OCI-LY7 (cell line): ENCODE measurements at regions not wholly inside any gene's neighbourhood (a gene's known extent, or its start where the extent isn't known, plus 50 kb on each side); places are given as distances from the start of the nearest gene placed in this dataset.
A peak's percentile ranks its signal among the peaks of the same experiment; 100 is the strongest.

ENCODE experiments used
- BruUV-seq: library from RNA; stranded (reverse); fragments of 400-500 nt; replicated peaks from 2 replicates; lab custom pipeline; 2021; lab: Mats Ljungman, UMichigan
- CTCF ChIA-PET: fragments of 300-600 bp; sonication (Branson Sonifier 250); formaldehyde crosslinking; loops from one replicate; lab custom pipeline; 2022; ENCODE audit warnings: antibody characterized with exemption; ENCODE audit not compliant: unreplicated experiment; lab: Charles Lee
- POLR2A ChIA-PET: fragments of 300-600 bp; sonication (Branson Sonifier 250); formaldehyde crosslinking; loops from one replicate; lab custom pipeline; 2022; ENCODE audit warnings: antibody characterized with exemption; lab: Charles Lee
- DNase-seq: peaks from one replicate; pipeline ENCODE4 v3.0.0-alpha.2; 2015; ENCODE audit warnings: low spot score
- H2AFZ ChIP-seq: fragments of 200-600 bp; sonication (generic), shearing (Covaris generic); 2 replicates; pipeline ENCODE4 v1.6.1; 2014; ENCODE audit warnings: mild to moderate bottlenecking, antibody characterized with exemption, low read length, moderate library complexity
- H3K27ac ChIP-seq: fragments of 200-600 bp; sonication (generic); 2 replicates; pipeline ENCODE4 v1.5.1; 2014; ENCODE audit warnings: mixed run types, low read depth, mild to moderate bottlenecking, moderate library complexity, low read length, inconsistent platforms; ENCODE audit not compliant: poor library complexity, severe bottlenecking
- H3K36me3 ChIP-seq: fragments of 200-600 bp; sonication (generic); 2 replicates; pipeline ENCODE4 v1.6.1; 2014; ENCODE audit warnings: mild to moderate bottlenecking, antibody characterized with exemption, low read length, moderate library complexity, mixed read lengths; ENCODE audit not compliant: insufficient read depth
- H3K4me1 ChIP-seq: fragments of 200-600 bp; sonication (generic); 2 replicates; pipeline ENCODE4 v1.5.1; 2014; ENCODE audit warnings: mild to moderate bottlenecking, low read length; ENCODE audit not compliant: insufficient read depth, poor library complexity, severe bottlenecking
- H3K4me2 ChIP-seq: fragments of 200-600 bp; sonication (generic); 2 replicates; pipeline ENCODE4 v1.6.1; 2014; ENCODE audit warnings: mild to moderate bottlenecking, low read length
- H3K4me3 ChIP-seq: fragments of 200-600 bp; sonication (generic); 2 replicates; pipeline ENCODE4 v1.5.1; 2014; ENCODE audit warnings: mild to moderate bottlenecking, low read depth, low read length; ENCODE audit not compliant: poor library complexity, severe bottlenecking
- H3K79me2 ChIP-seq: fragments of 200-600 bp; sonication (generic); 2 replicates; pipeline ENCODE4 v1.6.1; 2016; ENCODE audit warnings: low read depth, mild to moderate bottlenecking, low read length, moderate library complexity, mixed read lengths; ENCODE audit not compliant: insufficient read depth
- H3K9me2 ChIP-seq: fragments of 200-600 bp; sonication (generic); 2 replicates; pipeline ENCODE4 v1.6.1; 2016; ENCODE audit warnings: mild to moderate bottlenecking, low read length, mixed read lengths; ENCODE audit not compliant: insufficient read depth
- H3K9me3 ChIP-seq: fragments of 200-600 bp; sonication (generic); 2 replicates; pipeline ENCODE4 v1.6.1; 2014; ENCODE audit warnings: mild to moderate bottlenecking, mixed run types, low read length, mixed read lengths
- H4K20me1 ChIP-seq: fragments of 200-600 bp; sonication (generic); 2 replicates; pipeline ENCODE4 v1.6.1; 2014; ENCODE audit warnings: mild to moderate bottlenecking, antibody characterized with exemption, low read length, moderate library complexity, mixed read lengths; ENCODE audit not compliant: insufficient read depth
- CTCF ChIP-seq: fragments of 200-600 bp; sonication (generic); conservative IDR thresholded peaks from 2 replicates; pipeline ENCODE4 v1.5.1; 2014; ENCODE audit warnings: mild to moderate bottlenecking, antibody characterized with exemption, low read length, moderate library complexity, mixed read lengths
- EZH2phosphoT487 ChIP-seq: fragments of 200-600 bp; sonication (generic); IDR thresholded peaks from 2 replicates; pipeline ENCODE4 v1.6.1; 2018; ENCODE audit warnings: low read depth, borderline replicate concordance, mild to moderate bottlenecking, mixed run types, antibody characterized with exemption, low read length, moderate library complexity, mixed read lengths
- intact Hi-C: fragments of 100-400 bp; cut with micrococcal nuclease; formaldehyde crosslinking; loops from one replicate; pipeline ENCODE4 v1.10.0; 2022; ENCODE audit not compliant: unreplicated experiment

GRCh38 chr21:38899277-38899947, 93.7 kb downstream of the ETS2 start:
- Histone ChIP-seq H3K27ac (no peak overlapping the region), H2AFZ (no peak overlapping the region), H4K20me1 (no peaks in the 10 kb centered on the region), H3K9me2 (no peaks in the 10 kb centered on the region), H3K4me3 (no peak overlapping the region), H3K4me1 (peaks cover 31% of the 10 kb centered on the region), H3K4me2 (no peak overlapping the region), H3K79me2 (no peaks in the 10 kb centered on the region), H3K9me3 (0 out of 2 replicates have a peak, but pooled peaks cover 3% of the 10 kb centered on the region), H3K36me3 (no peaks in the 10 kb centered on the region)
- TF ChIP-seq EZH2phosphoT487 = no peak
- TF ChIP-seq CTCF = no peak
- POLR2A ChIA-PET = interaction anchor here (0.6 to 0.7 kb wide), 2 partner anchors 15 to 90 kb away, joined by 3 read pairs; no protein-coding TSS in a partner anchor
- no TSS peak for BruUV-seq
- intact Hi-C loops = no loop called here
- CTCF ChIA-PET = no interaction called here
- DNase-seq = no peak

GRCh38 chr21:38898422-38899096, 92.8 kb downstream of the ETS2 start:
- Histone ChIP-seq H3K4me3 (no peak overlapping the region), H3K9me2 (no peaks in the 10 kb centered on the region), H2AFZ (0 out of 2 replicates have a peak overlapping the region, but pooled peaks have one; percentile 31), H3K4me1 (peaks cover 31% of the 10 kb centered on the region), H3K79me2 (no peaks in the 10 kb centered on the region), H4K20me1 (no peaks in the 10 kb centered on the region), H3K9me3 (0 out of 2 replicates have a peak, but pooled peaks cover 3% of the 10 kb centered on the region), H3K27ac (no peak overlapping the region), H3K4me2 (peak overlapping the region; percentile 57), H3K36me3 (no peaks in the 10 kb centered on the region)
- intact Hi-C loops = no loop called here
- TF ChIP-seq CTCF = no peak
- no peak for TF ChIP-seq EZH2phosphoT487
- CTCF ChIA-PET = no interaction called here
- BruUV-seq = no TSS peak
- DNase-seq = no peak
- POLR2A ChIA-PET = interaction anchor here (0.7 kb wide), 1 partner anchor 16 kb away, joined by 3 read pairs; no protein-coding TSS in a partner anchor
